OCI-LY3 (cell line): ENCODE measurements at regions not wholly inside any gene's neighbourhood (a gene's known extent, or its start where the extent isn't known, plus 50 kb on each side); places are given as distances from the start of the nearest gene placed in this dataset.

Source experiments
- CTCF ChIP-seq: fragments of 200-600, 300-600 bp; sonication (generic); IDR thresholded peaks from 2 replicates; pipeline ENCODE4 v1.5.1; 2014; ENCODE audit warnings: antibody characterized with exemption, low read length, low read depth
- EZH2phosphoT487 ChIP-seq: fragments of 200-600 bp; shearing (Covaris generic); IDR thresholded peaks from 2 replicates; pipeline ENCODE4 v1.6.1; 2018; ENCODE audit warnings: antibody characterized with exemption, mixed run types, low read depth

GRCh38 chr1:195965475-195965874, 642.8 kb downstream of the KCNT2 start:
- no peak for TF ChIP-seq CTCF
- TF ChIP-seq EZH2phosphoT487: no peak
